ENCODE measurements at regions not wholly inside any gene's neighbourhood (a gene's known extent, or its start where the extent isn't known, plus 50 kb on each side); places are given as distances from the start of the nearest gene placed in this dataset.

- TF ChIP-seq GATA2 (IDR thresholded peaks at IDR 0.05; ENCODE audit: low read depth, low read length) (no peak), GATA3 (IDR thresholded peaks at IDR 0.05; ENCODE audit: low read depth, low read length) (no peak)
Measured at GRCh38 chr4:43286137-43286536, 393.6 kb downstream of the GRXCR1 start.

All from SH-SY5Y (cell line).